Panc1 (cell line): ENCODE measurements at regions not wholly inside any gene's neighbourhood (a gene's known extent, or its start where the extent isn't known, plus 50 kb on each side); places are given as distances from the start of the nearest gene placed in this dataset.
"Not testable (repeated sequence)": the region's sequence is repeated elsewhere in the genome, so short reads cannot be mapped to it uniquely, and the experiment has no call there.

Experiments
- ATAC-seq: fragments of 200-7000 bp; cut with Tn5 transposase; 2 replicates; pipeline ENCODE4 v1.9.1; 2020; ENCODE audit warnings: mild to moderate bottlenecking, moderate library complexity
- BruUV-seq: library from RNA; stranded (reverse); fragments of 400-500 nt; replicated peaks from 2 replicates; lab custom pipeline; 2021; lab: Mats Ljungman, UMichigan
- CTCF ChIA-PET: fragments of 300-600 bp; sonication (Branson Sonifier 250); formaldehyde crosslinking; loops from one replicate; lab custom pipeline; 2022; ENCODE audit warnings: antibody characterized with exemption; lab: Charles Lee
- POLR2A ChIA-PET: fragments of 300-600 bp; sonication (Branson Sonifier 250); formaldehyde crosslinking; loops from one replicate; lab custom pipeline; 2022; ENCODE audit warnings: antibody characterized with exemption; lab: Charles Lee
- DNase-seq: peaks from one replicate; pipeline ENCODE4 v3.0.0-alpha.2; 2010; ENCODE audit warnings: low read depth, low spot score
- H3K27ac ChIP-seq: 2 replicates; pipeline ENCODE4 v1.5.1; 2011; ENCODE audit warnings: mild to moderate bottlenecking, low read length, inconsistent platforms
- H3K27me3 ChIP-seq: fragments of 200-500 bp; sonication (Bioruptor generic); 2 replicates; pipeline ENCODE4 v1.6.0; 2014; ENCODE audit warnings: low read length, inconsistent platforms; ENCODE audit not compliant: control insufficient read depth, insufficient read depth
- H3K36me3 ChIP-seq: fragments of 200-500 bp; sonication (Bioruptor generic); 2 replicates; pipeline ENCODE4 v1.5.1; 2014; ENCODE audit warnings: inconsistent platforms, mild to moderate bottlenecking, low read length, moderate library complexity; ENCODE audit not compliant: control insufficient read depth, insufficient read depth
- H3K4me1 ChIP-seq: 2 replicates; pipeline ENCODE4 v1.5.1; 2011; ENCODE audit warnings: inconsistent platforms, mild to moderate bottlenecking, low read length, moderate library complexity; ENCODE audit not compliant: control insufficient read depth, insufficient read depth
- H3K4me3 ChIP-seq, 2 experiments: 2 replicates each; pipeline ENCODE4 v1.5.1; 2011 to 2012; ENCODE audit warnings: low read depth in 2 of 2, low read length in 2 of 2, mild to moderate bottlenecking in 2 of 2, inconsistent platforms in 1 of 2, moderate library complexity in 1 of 2
- H3K9me3 ChIP-seq: fragments of 200-500 bp; sonication (Bioruptor generic); 2 replicates; pipeline ENCODE4 v1.5.1; 2014; ENCODE audit warnings: low read depth, mild to moderate bottlenecking, inconsistent platforms, low read length, moderate library complexity; ENCODE audit not compliant: control insufficient read depth, insufficient read depth
- POLR2AphosphoS5 ChIP-seq: IDR thresholded peaks from 2 replicates; pipeline ENCODE4 v1.6.1; 2012; ENCODE audit warnings: mild to moderate bottlenecking, low read depth, low read length, moderate library complexity
- SIN3A ChIP-seq: IDR thresholded peaks from 2 replicates; pipeline ENCODE4 v1.6.1; 2012; ENCODE audit warnings: low read depth, mild to moderate bottlenecking, low read length, moderate library complexity, borderline replicate concordance; ENCODE audit not compliant: insufficient read depth
- TCF7L2 ChIP-seq: IDR thresholded peaks from 2 replicates; pipeline ENCODE4 v1.6.1; 2011; ENCODE audit warnings: mild to moderate bottlenecking, low read depth, low read length, inconsistent platforms
- in situ Hi-C: cut with HindIII; loops from 2 replicates; pipeline ENCODE4 v1.10.0; 2016; ENCODE audit warnings: low sequenced_read_pairs, low pct_unique_long_range_greater_than_20kb
- intact Hi-C: fragments of 100-400 bp; cut with micrococcal nuclease; formaldehyde crosslinking; loops from one replicate; pipeline ENCODE4 v1.10.0; 2022; ENCODE audit not compliant: unreplicated experiment
- TF ChIP-seq, protein P1 (sequence below), 2 experiments: IDR thresholded peaks; 2 replicates each; pipeline ENCODE4 v1.6.1; 2011 to 2012; ENCODE audit warnings: low read depth in 2 of 2, control low read depth in 1 of 2, low read length in 1 of 2, mild to moderate bottlenecking in 1 of 2, moderate library complexity in 1 of 2; ENCODE audit not compliant: insufficient read depth in 1 of 2
- TF ChIP-seq, protein P2 (sequence below): fragments of 450-650 bp; IDR thresholded peaks from 2 replicates; pipeline ENCODE4 v1.5.1; 2017; ENCODE audit warnings: mild to moderate bottlenecking

DNA sequence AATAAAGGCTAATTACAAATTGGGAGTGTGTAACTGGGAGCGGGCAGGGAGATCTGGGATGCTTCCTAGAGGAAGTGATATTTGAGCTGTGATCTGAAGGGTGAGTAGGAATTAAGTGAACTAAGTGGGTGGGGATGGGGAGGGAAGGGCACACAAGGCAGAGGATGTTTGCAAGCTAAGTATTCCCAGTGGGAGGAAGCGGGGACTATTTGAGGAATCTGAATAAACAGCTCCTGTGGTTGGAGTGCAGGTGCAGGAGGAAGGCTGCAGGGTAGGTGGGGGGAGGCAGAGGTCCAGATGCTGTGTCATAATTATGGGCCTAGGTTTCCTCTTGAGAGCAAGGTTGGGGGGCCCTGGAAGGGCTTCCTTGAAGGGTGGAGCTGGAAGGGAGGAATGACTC is 102.1 kb upstream of the HS3ST2 start:
- in situ Hi-C loops, result no loop called here
- H3K27ac ChIP-seq, result no peak overlapping the region
- H3K9me3 ChIP-seq, result no peaks in the 10 kb centered on the region; the same call in 1 of the 2 replicates
- H3K4me3 ChIP-seq, result no peak overlapping the region
- ChIA-PET CTCF (no interaction called here), POLR2A (no interaction called here)
- no TSS peak for BruUV-seq
- intact Hi-C loops, result no loop called here
- ATAC-seq, result no peak
- H3K27me3 ChIP-seq, result no peaks in the 10 kb centered on the region
- no peak for DNase-seq
- TF ChIP-seq SIN3A (no peak), POLR2AphosphoS5 (no peak), TCF7L2 (no peak)
- TF ChIP-seq, protein P1, sequence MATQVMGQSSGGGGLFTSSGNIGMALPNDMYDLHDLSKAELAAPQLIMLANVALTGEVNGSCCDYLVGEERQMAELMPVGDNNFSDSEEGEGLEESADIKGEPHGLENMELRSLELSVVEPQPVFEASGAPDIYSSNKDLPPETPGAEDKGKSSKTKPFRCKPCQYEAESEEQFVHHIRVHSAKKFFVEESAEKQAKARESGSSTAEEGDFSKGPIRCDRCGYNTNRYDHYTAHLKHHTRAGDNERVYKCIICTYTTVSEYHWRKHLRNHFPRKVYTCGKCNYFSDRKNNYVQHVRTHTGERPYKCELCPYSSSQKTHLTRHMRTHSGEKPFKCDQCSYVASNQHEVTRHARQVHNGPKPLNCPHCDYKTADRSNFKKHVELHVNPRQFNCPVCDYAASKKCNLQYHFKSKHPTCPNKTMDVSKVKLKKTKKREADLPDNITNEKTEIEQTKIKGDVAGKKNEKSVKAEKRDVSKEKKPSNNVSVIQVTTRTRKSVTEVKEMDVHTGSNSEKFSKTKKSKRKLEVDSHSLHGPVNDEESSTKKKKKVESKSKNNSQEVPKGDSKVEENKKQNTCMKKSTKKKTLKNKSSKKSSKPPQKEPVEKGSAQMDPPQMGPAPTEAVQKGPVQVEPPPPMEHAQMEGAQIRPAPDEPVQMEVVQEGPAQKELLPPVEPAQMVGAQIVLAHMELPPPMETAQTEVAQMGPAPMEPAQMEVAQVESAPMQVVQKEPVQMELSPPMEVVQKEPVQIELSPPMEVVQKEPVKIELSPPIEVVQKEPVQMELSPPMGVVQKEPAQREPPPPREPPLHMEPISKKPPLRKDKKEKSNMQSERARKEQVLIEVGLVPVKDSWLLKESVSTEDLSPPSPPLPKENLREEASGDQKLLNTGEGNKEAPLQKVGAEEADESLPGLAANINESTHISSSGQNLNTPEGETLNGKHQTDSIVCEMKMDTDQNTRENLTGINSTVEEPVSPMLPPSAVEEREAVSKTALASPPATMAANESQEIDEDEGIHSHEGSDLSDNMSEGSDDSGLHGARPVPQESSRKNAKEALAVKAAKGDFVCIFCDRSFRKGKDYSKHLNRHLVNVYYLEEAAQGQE (IDR thresholded peaks at IDR 0.05; ENCODE audit: insufficient read depth in 1 of 2, low read depth in 2 of 2, low read length in 1 of 2), result no peak
- TF ChIP-seq, protein P2, sequence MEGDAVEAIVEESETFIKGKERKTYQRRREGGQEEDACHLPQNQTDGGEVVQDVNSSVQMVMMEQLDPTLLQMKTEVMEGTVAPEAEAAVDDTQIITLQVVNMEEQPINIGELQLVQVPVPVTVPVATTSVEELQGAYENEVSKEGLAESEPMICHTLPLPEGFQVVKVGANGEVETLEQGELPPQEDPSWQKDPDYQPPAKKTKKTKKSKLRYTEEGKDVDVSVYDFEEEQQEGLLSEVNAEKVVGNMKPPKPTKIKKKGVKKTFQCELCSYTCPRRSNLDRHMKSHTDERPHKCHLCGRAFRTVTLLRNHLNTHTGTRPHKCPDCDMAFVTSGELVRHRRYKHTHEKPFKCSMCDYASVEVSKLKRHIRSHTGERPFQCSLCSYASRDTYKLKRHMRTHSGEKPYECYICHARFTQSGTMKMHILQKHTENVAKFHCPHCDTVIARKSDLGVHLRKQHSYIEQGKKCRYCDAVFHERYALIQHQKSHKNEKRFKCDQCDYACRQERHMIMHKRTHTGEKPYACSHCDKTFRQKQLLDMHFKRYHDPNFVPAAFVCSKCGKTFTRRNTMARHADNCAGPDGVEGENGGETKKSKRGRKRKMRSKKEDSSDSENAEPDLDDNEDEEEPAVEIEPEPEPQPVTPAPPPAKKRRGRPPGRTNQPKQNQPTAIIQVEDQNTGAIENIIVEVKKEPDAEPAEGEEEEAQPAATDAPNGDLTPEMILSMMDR, result no peak
- no peaks in the 10 kb centered on the region for H3K36me3 ChIP-seq
- no peaks in the 10 kb centered on the region for H3K4me1 ChIP-seq

DNA sequence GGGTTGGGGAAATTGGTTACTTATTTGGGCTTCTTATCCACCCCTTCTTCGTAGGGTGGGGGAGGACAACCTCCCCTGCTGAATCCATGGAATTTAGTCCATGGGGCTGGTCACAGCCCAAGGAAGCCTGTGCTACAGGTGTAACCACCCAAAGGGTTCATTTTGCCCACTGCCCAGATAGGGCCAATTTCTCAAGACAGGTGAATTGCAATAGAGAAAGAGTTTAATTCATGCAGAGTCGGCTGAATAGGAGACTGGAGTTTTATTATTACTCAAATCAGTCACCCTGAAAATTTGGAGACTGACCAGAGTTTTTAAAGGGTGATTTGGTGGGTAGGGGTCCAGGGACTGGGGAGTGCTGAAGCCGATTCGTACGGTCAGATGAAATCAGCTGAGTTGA is 101.5 kb upstream of the HS3ST2 start:
- intact Hi-C loops, result no loop called here
- no TSS peak for BruUV-seq
- no peak for DNase-seq
- no peak overlapping the region for H3K4me3 ChIP-seq
- H3K27ac ChIP-seq, result no peak overlapping the region
- ChIA-PET POLR2A (no interaction called here), CTCF (no interaction called here)
- in situ Hi-C loops, result no loop called here
- TF ChIP-seq, protein P1 (IDR thresholded peaks at IDR 0.05; ENCODE audit: insufficient read depth in 1 of 2, low read depth in 2 of 2, low read length in 1 of 2), result no peak
- TF ChIP-seq TCF7L2 (no peak), POLR2AphosphoS5 (no peak)
- TF ChIP-seq, protein P2, result no peak
- H3K4me1 ChIP-seq, result no peaks in the 10 kb centered on the region
- no peaks in the 10 kb centered on the region for H3K36me3 ChIP-seq
- no peak for ATAC-seq
- H3K27me3 ChIP-seq, result peaks cover 2% of the 10 kb centered on the region; the same call in 1 of the 2 replicates
- no peaks in the 10 kb centered on the region; the same call in 1 of the 2 replicates for H3K9me3 ChIP-seq

DNA sequence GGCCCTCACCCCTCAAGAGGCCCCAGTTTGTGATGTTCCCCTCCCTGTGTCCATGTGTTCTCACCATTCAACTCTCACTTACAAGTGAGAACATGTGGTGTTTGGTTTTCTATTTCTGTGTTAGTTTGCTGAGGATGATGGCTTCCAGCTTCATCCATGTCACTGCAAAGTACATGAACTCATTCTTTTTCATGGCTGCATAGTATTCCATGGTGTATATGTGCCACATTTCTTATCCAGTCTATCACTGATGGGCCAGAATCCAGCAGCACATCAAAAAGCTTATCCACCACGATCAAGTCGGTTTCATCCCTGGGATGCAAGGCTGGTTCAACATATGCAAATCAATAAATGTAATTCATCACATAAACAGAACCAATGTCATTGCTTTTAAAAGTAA is 95.4 kb upstream of the HS3ST2 start:
- ATAC-seq, DNase-seq, H3K36me3 ChIP-seq, H3K4me3 ChIP-seq, H3K27ac ChIP-seq, H3K9me3 ChIP-seq, intact Hi-C loops, H3K4me1 ChIP-seq, CTCF ChIA-PET, in situ Hi-C loops, BruUV-seq, POLR2A ChIA-PET: not testable (repeated sequence)
- peaks cover 17% of the 10 kb centered on the region for H3K27me3 ChIP-seq
